CD4-positive, alpha-beta T cell treated with Interleukin-2 at 100 ng/mL for 4 hours (primary cell): ENCODE measurements at regions not wholly inside any gene's neighbourhood (a gene's known extent, or its start where the extent isn't known, plus 50 kb on each side); places are given as distances from the start of the nearest gene placed in this dataset.

Experiments used
- DNase-seq: peaks from one replicate; pipeline ENCODE4 v3.0.0-alpha.2; 2020; ENCODE audit warnings: low spot score

- DNase-seq: no peak
These were observed 460.2 kb downstream of the LRATD1 start for GRCh38 chr2:15092691-15093090.

DNA sequence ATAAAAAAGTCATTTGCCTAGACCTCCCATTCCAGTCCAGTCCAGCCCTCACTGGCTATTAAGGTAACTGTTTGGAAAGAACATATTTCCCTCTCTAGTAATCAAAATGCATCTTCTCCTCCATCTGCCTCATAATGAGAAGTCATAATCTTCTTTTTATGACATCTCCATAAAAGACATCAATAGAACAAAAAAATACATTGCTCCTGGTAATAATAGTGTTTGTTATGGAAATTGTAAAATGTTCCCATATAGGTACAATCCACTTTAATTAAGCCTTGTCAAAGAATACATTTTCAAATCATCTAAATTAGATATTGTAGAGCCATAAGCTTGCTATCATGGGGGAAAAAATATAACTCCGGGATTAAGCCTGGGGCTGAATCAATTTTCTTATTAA lies 461.6 kb downstream of the LRATD1 start:
- no peak for DNase-seq

GRCh38 chr2:15096873-15097272 lies 464.3 kb downstream of the NBAS start:
- DNase-seq: no peak

- DNase-seq: no peak
These were observed 454.0 kb downstream of the NBAS start for GRCh38 chr2:15107137-15107536.

- no peak for DNase-seq
These were observed 449.4 kb downstream of the NBAS start for GRCh38 chr2:15111718-15112117.

- no peak for DNase-seq
These were observed 448.9 kb downstream of the NBAS start for GRCh38 chr2:15112216-15112615.

- DNase-seq: no peak
These were observed 445.4 kb downstream of the NBAS start for GRCh38 chr2:15115776-15116175.

GRCh38 chr2:15116830-15117229 lies 444.3 kb downstream of the NBAS start:
- DNase-seq: no peak
